ENCODE measurements at regions not wholly inside any gene's neighbourhood (a gene's known extent, or its start where the extent isn't known, plus 50 kb on each side); places are given as distances from the start of the nearest gene placed in this dataset.

DNA sequence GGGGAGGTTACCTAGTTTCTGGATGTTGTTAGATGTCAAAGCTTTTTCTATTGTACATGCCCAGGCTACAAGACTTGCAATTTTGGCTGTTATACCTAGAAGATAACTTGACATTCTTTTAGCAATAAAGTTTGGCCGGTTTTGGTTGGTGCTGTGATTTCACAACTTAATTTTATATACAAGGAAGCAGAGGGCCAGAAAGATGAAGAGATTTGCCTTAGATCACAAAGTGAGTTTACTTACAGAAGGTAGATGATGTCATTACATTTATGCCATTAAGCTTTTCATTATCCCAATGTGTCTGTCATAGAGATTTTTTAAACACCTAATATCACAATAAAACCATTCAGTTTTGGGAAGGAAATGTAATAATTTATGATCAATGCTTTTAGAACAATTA lies 698.7 kb upstream of the ANO3 start:
- TF ChIP-seq, protein P1, sequence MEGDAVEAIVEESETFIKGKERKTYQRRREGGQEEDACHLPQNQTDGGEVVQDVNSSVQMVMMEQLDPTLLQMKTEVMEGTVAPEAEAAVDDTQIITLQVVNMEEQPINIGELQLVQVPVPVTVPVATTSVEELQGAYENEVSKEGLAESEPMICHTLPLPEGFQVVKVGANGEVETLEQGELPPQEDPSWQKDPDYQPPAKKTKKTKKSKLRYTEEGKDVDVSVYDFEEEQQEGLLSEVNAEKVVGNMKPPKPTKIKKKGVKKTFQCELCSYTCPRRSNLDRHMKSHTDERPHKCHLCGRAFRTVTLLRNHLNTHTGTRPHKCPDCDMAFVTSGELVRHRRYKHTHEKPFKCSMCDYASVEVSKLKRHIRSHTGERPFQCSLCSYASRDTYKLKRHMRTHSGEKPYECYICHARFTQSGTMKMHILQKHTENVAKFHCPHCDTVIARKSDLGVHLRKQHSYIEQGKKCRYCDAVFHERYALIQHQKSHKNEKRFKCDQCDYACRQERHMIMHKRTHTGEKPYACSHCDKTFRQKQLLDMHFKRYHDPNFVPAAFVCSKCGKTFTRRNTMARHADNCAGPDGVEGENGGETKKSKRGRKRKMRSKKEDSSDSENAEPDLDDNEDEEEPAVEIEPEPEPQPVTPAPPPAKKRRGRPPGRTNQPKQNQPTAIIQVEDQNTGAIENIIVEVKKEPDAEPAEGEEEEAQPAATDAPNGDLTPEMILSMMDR (IDR thresholded peaks at IDR 0.05; ENCODE audit: borderline replicate concordance, extremely low read depth, low read length, poor library complexity, severe bottlenecking) = no peak
- no peak for TF ChIP-seq EZH2 (IDR thresholded peaks at IDR 0.05; ENCODE audit: borderline replicate concordance, low read depth, low read length, severe bottlenecking)

All from DND-41 (cell line).